Testis (tissue), 2 donors: ENCODE measurements at regions not wholly inside any gene's neighbourhood (a gene's known extent, or its start where the extent isn't known, plus 50 kb on each side); places are given as distances from the start of the nearest gene placed in this dataset.

Experiments
- DNase-seq: peaks from one replicate; pipeline ENCODE4 v3.0.0-alpha.2; 2019
- H3K27ac ChIP-seq, 2 donors: fragments of 200-600 bp; sonication (generic); one replicate each; pipeline ENCODE4 v1.5.1; 2019
- H3K27me3 ChIP-seq: fragments of 200-600 bp; sonication (generic); one replicate; pipeline ENCODE4 v1.5.1; 2019
- H3K36me3 ChIP-seq: fragments of 200-600 bp; sonication (generic); one replicate; pipeline ENCODE4 v1.5.1; 2017; ENCODE audit warnings: low read depth; ENCODE audit errors: missing control alignments
- H3K4me1 ChIP-seq: fragments of 200-600 bp; sonication (generic); one replicate; pipeline ENCODE4 v1.5.1; 2019
- H3K4me3 ChIP-seq, 2 donors: fragments of 200-600 bp; sonication (generic); one replicate each; pipeline ENCODE4 v1.5.1; 2017 to 2019
- H3K9me3 ChIP-seq: fragments of 200-600 bp; sonication (generic); one replicate; pipeline ENCODE4 v1.5.1; 2017
- POLR2A ChIP-seq: fragments of 450-650 bp; IDR thresholded peaks from one replicate; pipeline ENCODE4 v1.6.1; 2017; ENCODE audit warnings: antibody characterized with exemption, mild to moderate bottlenecking, moderate library complexity
- WGBS, 2 donors: methylation state at CpG; one replicate each; pipeline ENCODE4 v1.1.5; 2018; 5-methylcytosine and 5-hydroxymethylcytosine counted together
- intact Hi-C: fragments of 100-400 bp; cut with DNase I; formaldehyde crosslinking; loops from one replicate; pipeline ENCODE4 v1.15.1; 2023; ENCODE audit warnings: low total_unique reads
- TF ChIP-seq, protein P1 (sequence below), 3 experiments: fragments of 450-650 bp in 2 of 3; fragments of 200-600 bp in 1 of 3; sonication (generic) in 1 of 3; IDR thresholded peaks; one replicate each; pipeline ENCODE4 v1.5.1; 2016 to 2019; ENCODE audit warnings: antibody characterized with exemption in 3 of 3, mild to moderate bottlenecking in 2 of 3, moderate library complexity in 1 of 3

DNA sequence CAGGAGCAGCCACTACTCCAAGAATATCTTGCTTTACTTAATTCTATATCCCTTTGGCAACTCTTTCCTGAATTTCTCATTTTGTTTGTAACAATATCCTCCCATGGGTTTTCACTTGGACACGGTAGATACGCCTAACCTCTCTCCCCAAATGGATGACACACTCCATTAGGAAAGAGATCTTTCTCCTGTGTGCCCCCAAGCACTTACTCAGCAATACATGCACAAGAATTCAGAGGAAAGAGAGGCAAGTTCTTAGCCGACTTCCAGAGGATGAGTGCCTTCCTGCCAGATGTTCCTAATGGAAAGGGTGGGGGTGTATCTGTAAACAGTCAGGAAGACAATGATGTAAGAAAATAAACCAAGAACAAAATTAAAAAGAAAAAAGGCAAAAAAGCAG is 844.5 kb downstream of the NLGN4Y start:
- Histone ChIP-seq H3K27me3 (no peaks in the 10 kb centered on the region), H3K36me3 (no peaks in the 10 kb centered on the region), H3K27ac (no peak overlapping the region), H3K9me3 (no peaks in the 10 kb centered on the region), H3K4me1 (no peaks in the 10 kb centered on the region), H3K4me3 (no peak overlapping the region)
- intact Hi-C loops, result no loop called here
- DNase-seq, result no peak
- no peak for TF ChIP-seq POLR2A
- TF ChIP-seq, protein P1, sequence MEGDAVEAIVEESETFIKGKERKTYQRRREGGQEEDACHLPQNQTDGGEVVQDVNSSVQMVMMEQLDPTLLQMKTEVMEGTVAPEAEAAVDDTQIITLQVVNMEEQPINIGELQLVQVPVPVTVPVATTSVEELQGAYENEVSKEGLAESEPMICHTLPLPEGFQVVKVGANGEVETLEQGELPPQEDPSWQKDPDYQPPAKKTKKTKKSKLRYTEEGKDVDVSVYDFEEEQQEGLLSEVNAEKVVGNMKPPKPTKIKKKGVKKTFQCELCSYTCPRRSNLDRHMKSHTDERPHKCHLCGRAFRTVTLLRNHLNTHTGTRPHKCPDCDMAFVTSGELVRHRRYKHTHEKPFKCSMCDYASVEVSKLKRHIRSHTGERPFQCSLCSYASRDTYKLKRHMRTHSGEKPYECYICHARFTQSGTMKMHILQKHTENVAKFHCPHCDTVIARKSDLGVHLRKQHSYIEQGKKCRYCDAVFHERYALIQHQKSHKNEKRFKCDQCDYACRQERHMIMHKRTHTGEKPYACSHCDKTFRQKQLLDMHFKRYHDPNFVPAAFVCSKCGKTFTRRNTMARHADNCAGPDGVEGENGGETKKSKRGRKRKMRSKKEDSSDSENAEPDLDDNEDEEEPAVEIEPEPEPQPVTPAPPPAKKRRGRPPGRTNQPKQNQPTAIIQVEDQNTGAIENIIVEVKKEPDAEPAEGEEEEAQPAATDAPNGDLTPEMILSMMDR (IDR thresholded peaks at IDR 0.05), result no peak
- WGBS, 2 donors, result 38 to 43% methylated on average over 3 of the region's 3 CpGs

DNA sequence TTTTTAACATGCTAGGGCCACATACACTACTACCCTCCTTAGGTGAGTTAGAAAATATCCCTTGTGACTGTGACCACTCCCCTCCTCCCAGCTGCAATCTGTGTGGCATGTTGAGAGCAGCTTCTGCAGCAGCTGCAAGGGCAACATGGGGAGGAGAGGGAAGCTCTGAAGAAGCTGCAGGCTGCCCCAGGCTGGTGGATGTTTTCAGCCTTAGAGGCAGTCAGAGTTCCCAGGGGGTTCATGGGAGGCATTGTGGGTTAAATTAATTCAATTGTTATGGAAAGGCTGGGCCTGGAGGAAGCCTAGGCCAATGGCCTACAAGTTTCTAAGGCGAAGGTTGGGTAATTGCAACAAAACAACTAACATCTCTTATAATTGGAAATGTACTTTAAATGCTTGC is 860.8 kb downstream of the NLGN4Y start:
- no peak for DNase-seq
- Histone ChIP-seq H3K4me3 (no peak overlapping the region), H3K27ac (no peak overlapping the region), H3K27me3 (no peaks in the 10 kb centered on the region), H3K36me3 (no peaks in the 10 kb centered on the region), H3K4me1 (no peaks in the 10 kb centered on the region), H3K9me3 (no peaks in the 10 kb centered on the region)
- TF ChIP-seq, protein P1 (IDR thresholded peaks at IDR 0.05), result no peak
- no peak for TF ChIP-seq POLR2A
- WGBS, 2 donors, result 88 to 100% methylated on average over 1 of the region's 1 CpG
- intact Hi-C loops, result no loop called here

DNA sequence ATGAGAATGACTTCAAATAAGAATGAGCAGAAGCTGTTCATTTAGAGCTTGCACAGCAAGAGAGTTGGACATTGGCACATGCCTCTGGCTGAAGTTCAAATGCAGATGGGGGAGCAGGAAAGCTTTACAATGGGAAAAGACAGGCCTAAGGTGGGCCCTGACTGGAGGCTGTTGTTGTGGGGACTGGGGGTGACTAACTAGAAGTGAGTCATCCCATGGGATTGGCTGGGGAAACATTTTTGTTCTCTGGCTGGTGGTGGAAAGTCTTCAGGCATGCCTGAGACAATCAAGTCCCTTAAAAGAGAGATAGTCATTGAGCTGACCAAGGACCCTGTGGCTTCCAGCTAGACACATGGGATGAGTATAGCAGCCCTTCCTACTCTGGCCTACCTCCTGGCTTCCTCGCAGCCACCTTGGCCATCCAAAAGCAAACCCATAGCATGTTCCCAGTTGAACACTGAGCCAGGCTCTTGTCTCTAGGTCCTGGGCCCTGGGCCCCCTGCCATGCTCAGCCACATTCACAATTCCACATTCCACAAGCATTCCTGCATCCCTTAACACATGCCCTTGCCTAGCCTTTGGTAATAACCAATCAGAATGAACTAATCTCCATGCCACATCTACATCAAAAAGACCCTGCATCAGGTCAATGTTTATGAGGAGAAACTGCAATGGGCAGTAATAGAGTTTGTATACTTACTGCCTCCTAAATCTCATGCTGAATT is 873.4 kb downstream of the NLGN4Y start:
- TF ChIP-seq, protein P1 (IDR thresholded peaks at IDR 0.05), result no peak
- no peak for TF ChIP-seq POLR2A
- DNase-seq, result no peak
- H3K36me3 ChIP-seq, result no peaks in the 10 kb centered on the region
- H3K4me1 ChIP-seq, result no peaks in the 10 kb centered on the region
- no peak overlapping the region for H3K4me3 ChIP-seq
- H3K9me3 ChIP-seq, result no peaks in the 10 kb centered on the region
- no peak overlapping the region for H3K27ac ChIP-seq
- intact Hi-C loops, result no loop called here
- H3K27me3 ChIP-seq, result no peaks in the 10 kb centered on the region
- 75% methylated on average over 1 of the region's 1 CpG; no CpG with 5 or more reads in 1 of the 2 donors for WGBS, 2 donors

DNA sequence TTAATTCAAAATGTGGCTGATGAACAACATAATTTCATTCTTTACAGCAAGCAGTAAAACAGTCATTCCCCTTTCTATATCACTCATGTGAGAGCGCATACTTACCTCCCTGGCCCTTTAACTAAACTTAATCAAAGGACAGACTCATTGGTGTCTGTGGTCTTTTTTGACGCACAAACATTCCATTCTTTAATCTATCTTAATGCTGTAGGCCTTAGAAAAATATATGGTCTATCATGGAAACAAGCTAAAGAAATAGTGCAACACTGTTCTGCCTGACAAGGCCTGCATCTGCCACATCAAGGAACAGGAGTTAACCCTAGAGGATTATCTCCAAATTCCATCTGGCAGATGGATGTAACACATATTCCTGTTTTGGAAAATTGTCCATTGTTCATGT is 878.1 kb downstream of the NLGN4Y start:
- TF ChIP-seq POLR2A, result no peak
- TF ChIP-seq, protein P1 (IDR thresholded peaks at IDR 0.05), result no peak
- DNase-seq, result no peak
- Histone ChIP-seq H3K4me1 (no peaks in the 10 kb centered on the region), H3K9me3 (no peaks in the 10 kb centered on the region), H3K36me3 (no peaks in the 10 kb centered on the region), H3K27ac (no peak overlapping the region), H3K27me3 (no peaks in the 10 kb centered on the region), H3K4me3 (no peak overlapping the region)
- WGBS, 2 donors, result 65 to 74% methylated on average over 2 of the region's 2 CpGs
- intact Hi-C loops, result no loop called here

DNA sequence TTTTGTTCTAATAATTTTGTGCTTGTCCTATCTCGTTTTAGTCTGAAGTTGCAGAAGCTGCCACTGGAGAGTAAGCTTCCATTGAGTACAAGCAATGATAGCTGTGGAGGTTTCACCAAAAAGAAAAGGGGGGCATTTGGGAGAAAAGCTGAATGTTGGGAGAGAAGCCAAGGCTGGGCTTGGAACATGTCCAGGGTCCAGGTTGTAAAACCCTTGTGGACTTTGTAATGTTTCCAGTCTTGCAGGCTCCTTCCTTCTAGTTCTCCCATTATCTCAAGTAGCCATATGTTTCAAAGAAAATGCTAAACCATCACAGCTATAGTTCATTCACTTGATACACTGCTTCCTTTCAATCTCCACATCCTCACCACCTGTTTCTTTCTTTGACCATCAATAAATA is 880.2 kb downstream of the NLGN4Y start:
- Histone ChIP-seq H3K27ac (no peak overlapping the region), H3K27me3 (no peaks in the 10 kb centered on the region), H3K4me3 (no peak overlapping the region), H3K36me3 (no peaks in the 10 kb centered on the region), H3K4me1 (no peaks in the 10 kb centered on the region), H3K9me3 (no peaks in the 10 kb centered on the region)
- TF ChIP-seq POLR2A, result no peak
- TF ChIP-seq, protein P1 (IDR thresholded peaks at IDR 0.05), result no peak
- no peak for DNase-seq
- intact Hi-C loops, result no loop called here
- 0 to 33% methylated on average over 1 of the region's 1 CpG for WGBS, 2 donors
